ENCODE measurements at regions not wholly inside any gene's neighbourhood (a gene's known extent, or its start where the extent isn't known, plus 50 kb on each side); places are given as distances from the start of the nearest gene placed in this dataset.

- no peaks in the 10 kb centered on the region for H3K9me3 Mint-ChIP-seq (ENCODE audit: unreplicated experiment)
- no peak for TF ChIP-seq CTCF (IDR thresholded peaks at IDR 0.05; ENCODE audit: insufficient read depth in 1 of 2, low read depth in 1 of 2, low read length in 1 of 2, severe bottlenecking in 1 of 2, unreplicated experiment in 1 of 2)
- no peaks in the 10 kb centered on the region for H3K27me3 ChIP-seq (replicated peaks; ENCODE audit: control insufficient read depth, insufficient read depth, low read length)
- H3K4me3 ChIP-seq (ENCODE audit: low read depth, low read length): no peak overlapping the region
- no peak for DNase-seq
- ChIA-PET CTCF (no interaction called here), POLR2A (no interaction called here)
- H3K4me1 ChIP-seq: no peaks in the 10 kb centered on the region
- H3K4me1 Mint-ChIP-seq (ENCODE audit: low read depth, unreplicated experiment): no peaks in the 10 kb centered on the region
- no peak overlapping the region for H3K4me3 Mint-ChIP-seq (ENCODE audit: unreplicated experiment)
- no peaks in the 10 kb centered on the region for H3K36me3 ChIP-seq (ENCODE audit: control insufficient read depth, insufficient read depth, low read length)
- no TSS peak for BruUV-seq (replicated peaks)
- no peaks in the 10 kb centered on the region for H3K36me3 Mint-ChIP-seq (ENCODE audit: insufficient read depth, unreplicated experiment)
- no peaks in the 10 kb centered on the region for H3K9me3 ChIP-seq
- intact Hi-C loops (cut with micrococcal nuclease; ENCODE audit: unreplicated experiment): no loop called here
- H3K27ac Mint-ChIP-seq (ENCODE audit: unreplicated experiment): no peak overlapping the region
- peaks cover 10% of the 10 kb centered on the region for H3K27me3 Mint-ChIP-seq (ENCODE audit: insufficient read depth, unreplicated experiment)
Measured at GRCh38 chr9:17907779-17908508, 329.1 kb downstream of the SH3GL2 start.

DNA sequence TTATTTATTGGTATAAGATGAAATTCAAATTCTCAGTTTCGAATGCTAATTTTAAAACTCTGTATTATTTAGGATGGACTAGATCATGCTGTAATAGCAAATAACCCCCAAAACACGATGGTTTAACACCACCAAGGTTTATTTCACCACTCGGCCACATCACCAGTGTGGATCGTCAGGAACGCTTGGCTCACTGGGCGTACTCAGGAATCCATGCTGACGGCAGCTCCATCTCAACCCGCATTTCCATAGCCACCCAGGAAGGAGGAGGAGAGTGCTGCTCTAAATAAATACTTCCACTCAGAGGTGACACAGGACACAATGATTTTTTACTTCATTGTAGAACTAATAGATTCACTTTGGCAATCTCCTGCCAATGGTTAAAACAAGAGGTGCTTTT lies 347.4 kb downstream of the SH3GL2 start:
- H3K27me3 Mint-ChIP-seq (ENCODE audit: insufficient read depth, unreplicated experiment): peaks cover 5% of the 10 kb centered on the region
- POLR2A ChIA-PET: no interaction called here
- H3K36me3 Mint-ChIP-seq (ENCODE audit: insufficient read depth, unreplicated experiment): no peaks in the 10 kb centered on the region
- no TSS peak for BruUV-seq (replicated peaks)
- no peak overlapping the region for H3K4me3 Mint-ChIP-seq (ENCODE audit: unreplicated experiment)
- H3K4me1 Mint-ChIP-seq (ENCODE audit: low read depth, unreplicated experiment): no peaks in the 10 kb centered on the region
- no peak overlapping the region for H3K27ac Mint-ChIP-seq (ENCODE audit: unreplicated experiment)
- H3K36me3 ChIP-seq (ENCODE audit: control insufficient read depth, insufficient read depth, low read length): no peaks in the 10 kb centered on the region
- intact Hi-C loops (cut with micrococcal nuclease; ENCODE audit: unreplicated experiment): no loop called here
- CTCF ChIA-PET: no interaction called here
- no peak for TF ChIP-seq CTCF (IDR thresholded peaks at IDR 0.05; ENCODE audit: insufficient read depth in 1 of 2, low read depth in 1 of 2, low read length in 1 of 2, severe bottlenecking in 1 of 2, unreplicated experiment in 1 of 2)
- H3K9me3 ChIP-seq: no peaks in the 10 kb centered on the region
- DNase-seq: no peak
- no peaks in the 10 kb centered on the region for H3K4me1 ChIP-seq
- no peaks in the 10 kb centered on the region for H3K27me3 ChIP-seq (replicated peaks; ENCODE audit: control insufficient read depth, insufficient read depth, low read length)
- H3K9me3 Mint-ChIP-seq (ENCODE audit: unreplicated experiment): no peaks in the 10 kb centered on the region
- no peak overlapping the region for H3K4me3 ChIP-seq (ENCODE audit: low read depth, low read length)

- intact Hi-C loops (cut with micrococcal nuclease; ENCODE audit: unreplicated experiment): no loop called here
- H3K9me3 ChIP-seq: no peaks in the 10 kb centered on the region
Measured at GRCh38 chr9:17927616-17928015, 348.8 kb downstream of the SH3GL2 start.

More at GRCh38 chr9:17927616-17928015, 348.8 kb downstream of the SH3GL2 start:
- H3K4me1 ChIP-seq: no peaks in the 10 kb centered on the region
- Mint-ChIP-seq H3K36me3 (ENCODE audit: insufficient read depth, unreplicated experiment) (no peaks in the 10 kb centered on the region), H3K4me3 (ENCODE audit: unreplicated experiment) (no peak overlapping the region), H3K4me1 (ENCODE audit: low read depth, unreplicated experiment) (no peaks in the 10 kb centered on the region), H3K9me3 (ENCODE audit: unreplicated experiment) (no peaks in the 10 kb centered on the region), H3K27me3 (ENCODE audit: insufficient read depth, unreplicated experiment) (peaks cover 5% of the 10 kb centered on the region), H3K27ac (ENCODE audit: unreplicated experiment) (no peak overlapping the region)
- ChIA-PET CTCF (no interaction called here), POLR2A (no interaction called here)
- no peaks in the 10 kb centered on the region for H3K36me3 ChIP-seq (ENCODE audit: control insufficient read depth, insufficient read depth, low read length)
- no peaks in the 10 kb centered on the region for H3K27me3 ChIP-seq (replicated peaks; ENCODE audit: control insufficient read depth, insufficient read depth, low read length)
- DNase-seq: no peak
- no peak overlapping the region for H3K4me3 ChIP-seq (ENCODE audit: low read depth, low read length)
- TF ChIP-seq CTCF (IDR thresholded peaks at IDR 0.05; ENCODE audit: insufficient read depth in 1 of 2, low read depth in 1 of 2, low read length in 1 of 2, severe bottlenecking in 1 of 2, unreplicated experiment in 1 of 2): no peak
- no TSS peak for BruUV-seq (replicated peaks)
